HepG2 (cell line): ENCODE measurements at regions not wholly inside any gene's neighbourhood (a gene's known extent, or its start where the extent isn't known, plus 50 kb on each side); places are given as distances from the start of the nearest gene placed in this dataset.

Experiments used
- ATAD3A ChIP-seq: sonication (generic); formaldehyde crosslinking; IDR thresholded peaks from 2 replicates; pipeline ENCODE4 v1.4.0; 2020; ENCODE audit warnings: missing genetic modification reagents
- ATF2 ChIP-seq: sonication (generic); formaldehyde crosslinking; IDR thresholded peaks from 2 replicates; pipeline ENCODE4 v1.4.0; 2020; ENCODE audit warnings: missing genetic modification reagents
- ATF4 ChIP-seq, 2 experiments: fragments of 450-650 bp in 1 of 2; sonication (generic) in 1 of 2; formaldehyde crosslinking; IDR thresholded peaks; 2 replicates each; pipeline versions ENCODE4 v1.5.0 to v1.8.0; 2020 to 2022; ENCODE audit warnings: mild to moderate bottlenecking in 1 of 2, missing genetic modification reagents in 1 of 2
- CEBPB ChIP-seq: IDR thresholded peaks from 2 replicates; pipeline ENCODE4 v1.6.1; 2011; ENCODE audit warnings: low read depth, low read length, improper control_type of control experiment, borderline replicate concordance
- CEBPZ ChIP-seq: IDR thresholded peaks from 2 replicates; pipeline ENCODE4 v1.6.1; 2012; ENCODE audit warnings: low read length, improper control_type of control experiment
- DPF2 ChIP-seq: sonication (generic); formaldehyde crosslinking; IDR thresholded peaks from 2 replicates; pipeline ENCODE4 v1.4.0; 2020; ENCODE audit warnings: mild to moderate bottlenecking, low read depth, missing genetic modification reagents, borderline replicate concordance
- E2F2 ChIP-seq: sonication (generic); formaldehyde crosslinking; IDR thresholded peaks from 2 replicates; pipeline ENCODE4 v1.4.0; 2020; ENCODE audit warnings: missing genetic modification reagents, borderline replicate concordance
- ELF4 ChIP-seq: sonication (generic); formaldehyde crosslinking; IDR thresholded peaks from 2 replicates; pipeline ENCODE4 v1.5.0; 2020; ENCODE audit warnings: missing genetic modification reagents, mild to moderate bottlenecking, moderate library complexity, borderline replicate concordance
- HNRNPH1 ChIP-seq: fragments of 200-400 bp; formaldehyde crosslinking; optimal IDR thresholded peaks from 2 replicates; pipeline ENCODE3; 2017; ENCODE audit warnings: mild to moderate bottlenecking, low read depth, low read length
- HNRNPUL1 ChIP-seq: fragments of 200-400 bp; formaldehyde crosslinking; IDR thresholded peaks from 2 replicates; pipeline ENCODE4 v1.6.1; 2017; ENCODE audit warnings: low read depth, mild to moderate bottlenecking, low read length, moderate library complexity
- ISL2 ChIP-seq: sonication (generic); formaldehyde crosslinking; IDR thresholded peaks from 2 replicates; pipeline ENCODE4 v1.5.0; 2020; ENCODE audit warnings: missing genetic modification reagents
- MAFK ChIP-seq, 2 experiments: IDR thresholded peaks in 1 of 2; conservative IDR thresholded peaks in 1 of 2; 2 replicates each; pipeline ENCODE4 v1.6.1; 2011; ENCODE audit warnings: improper control_type of control experiment in 2 of 2, low read length in 2 of 2
- SALL2 ChIP-seq: sonication (generic); formaldehyde crosslinking; IDR thresholded peaks from 2 replicates; pipeline ENCODE4 v1.8.1; 2023; ENCODE audit warnings: mild to moderate bottlenecking, missing genetic modification reagents, inconsistent platforms
- SMAD1 ChIP-seq: sonication (generic); formaldehyde crosslinking; IDR thresholded peaks from 2 replicates; pipeline ENCODE4 v1.4.0; 2020; ENCODE audit warnings: missing genetic modification reagents, low read depth, mild to moderate bottlenecking, borderline replicate concordance
- SNAPC2 ChIP-seq: sonication (generic); formaldehyde crosslinking; IDR thresholded peaks from 2 replicates; pipeline ENCODE4 v1.8.1; 2022; ENCODE audit warnings: mild to moderate bottlenecking, missing genetic modification reagents
- SP1 ChIP-seq, 2 experiments: fragments of 450-650 bp in 1 of 2; sonication (generic) in 1 of 2; formaldehyde crosslinking in 1 of 2; IDR thresholded peaks; 2 replicates each; pipeline versions ENCODE4 v1.4.0 to v1.6.1; 2016 to 2020; ENCODE audit warnings: missing genetic modification reagents in 1 of 2
- TOE1 ChIP-seq: sonication (generic); formaldehyde crosslinking; IDR thresholded peaks from 2 replicates; pipeline ENCODE4 v1.4.0; 2020; ENCODE audit warnings: mild to moderate bottlenecking, missing genetic modification reagents
- U2AF2 ChIP-seq: fragments of 200-400 bp; formaldehyde crosslinking; IDR thresholded peaks from 2 replicates; pipeline ENCODE4 v1.6.1; 2017; ENCODE audit warnings: low read depth, mild to moderate bottlenecking, low read length
- ZNF121 ChIP-seq: sonication (generic); formaldehyde crosslinking; IDR thresholded peaks from 2 replicates; pipeline ENCODE4 v1.5.0; 2020; ENCODE audit warnings: mild to moderate bottlenecking, missing genetic modification reagents
- ZNF501 ChIP-seq: sonication (generic); formaldehyde crosslinking; IDR thresholded peaks from 2 replicates; pipeline ENCODE4 v1.5.1; 2020; ENCODE audit warnings: mild to moderate bottlenecking, moderate library complexity, missing genetic modification reagents
- ZNF598 ChIP-seq: sonication (generic); formaldehyde crosslinking; IDR thresholded peaks from 2 replicates; pipeline ENCODE4 v1.5.1; 2020; ENCODE audit warnings: mild to moderate bottlenecking, missing genetic modification reagents, borderline replicate concordance
- ZSCAN30 ChIP-seq: sonication (generic); formaldehyde crosslinking; IDR thresholded peaks from 2 replicates; pipeline ENCODE4 v1.5.0; 2020; ENCODE audit warnings: mild to moderate bottlenecking, missing genetic modification reagents

- TF ChIP-seq HNRNPH1 (no peak), ISL2 (CRISPR knock-in tag) (peak; percentile 78), ZSCAN30 (peak; percentile 28; the same call in 1 of the 2 replicates), SALL2 (CRISPR knock-in tag) (peak; percentile 87; the same call in 1 of the 2 replicates), ATAD3A (CRISPR knock-in tag) (no peak), TOE1 (peak; percentile 97), ATF4 (CRISPR knock-in tag; IDR thresholded peaks at IDR 0.05) (peak in 1 of 2 experiments; percentile 95; a peak in 2 of 4 replicates), U2AF2 (no peak), SMAD1 (peak; percentile 80; the same call in 1 of the 2 replicates), SNAPC2 (CRISPR knock-in tag) (peak; percentile 47; the same call in 1 of the 2 replicates), MAFK (conservative IDR thresholded peaks at IDR 0.05 in 1 of 2, IDR thresholded peaks at IDR 0.05 in 1 of 2; ENCODE audit: low read length in 2 of 2) (peak in 1 of 2 experiments; percentile 15; a peak in 1 of 4 replicates), ZNF121 (CRISPR knock-in tag) (peak; percentile 55; the same call in 1 of the 2 replicates), ZNF598 (CRISPR knock-in tag) (peak; percentile 8), HNRNPUL1 (no peak), ELF4 (CRISPR knock-in tag) (peak; percentile 95; the same call in 1 of the 2 replicates), ZNF501 (CRISPR knock-in tag) (peak; percentile 97), SP1 (IDR thresholded peaks at IDR 0.05) (peak; percentile 74; the same call in 1 of the 2 replicates), SP1 (CRISPR knock-in tag; IDR thresholded peaks at IDR 0.05) (peak; percentile 56), CEBPB (peak; percentile 99), ATF2 (CRISPR knock-in tag) (peak; percentile 90), DPF2 (CRISPR knock-in tag) (peak; percentile 96), E2F2 (CRISPR knock-in tag) (no peak; the same call in 1 of the 2 replicates), CEBPZ (no peak)
Observed at GRCh38 chr20:50305636-50306477, 115.2 kb downstream of the CEBPB start (continued).
